Heart right ventricle (tissue), 16 donors: ENCODE measurements at regions not wholly inside any gene's neighbourhood (a gene's known extent, or its start where the extent isn't known, plus 50 kb on each side); places are given as distances from the start of the nearest gene placed in this dataset.

Experiments used
- ATAC-seq, 8 donors: fragments of 200-7000 bp; cut with Tn5 transposase; one replicate each; pipeline ENCODE4 v1.9.1; 2020; ENCODE audit warnings: mild to moderate bottlenecking in 8 of 8, moderate library complexity in 8 of 8, moderate number of reproducible peaks in 1 of 8
- DNase-seq, 2 donors: peaks; one replicate each; pipeline ENCODE4 v3.0.0-alpha.2; 2020
- H3K27ac ChIP-seq, 10 donors: fragments of 200-600 bp; sonication (generic) in 2 of 10; one replicate each; pipeline versions ENCODE4 v1.5.0 to v1.8.0; 2020 to 2022; ENCODE audit warnings: mild to moderate bottlenecking in 3 of 10
- H3K27me3 ChIP-seq, 7 donors: fragments of 200-600 bp; one replicate each; pipeline ENCODE4 v1.8.0; 2021 to 2022; ENCODE audit warnings: mild to moderate bottlenecking in 2 of 7
- H3K36me3 ChIP-seq, 9 donors: fragments of 200-600 bp; sonication (generic) in 1 of 9; one replicate each; pipeline versions ENCODE4 v1.5.0 to v1.8.0; 2020 to 2022; ENCODE audit warnings: mild to moderate bottlenecking in 2 of 9
- H3K4me1 ChIP-seq, 9 donors: fragments of 200-600 bp; sonication (generic) in 1 of 9; one replicate each; pipeline versions ENCODE4 v1.5.0 to v1.8.0; 2020 to 2022; ENCODE audit warnings: mild to moderate bottlenecking in 4 of 9
- H3K4me3 ChIP-seq, 10 donors: fragments of 200-600 bp; sonication (generic) in 2 of 10; one replicate each; pipeline versions ENCODE4 v1.5.0 to v1.8.0; 2020 to 2022; ENCODE audit warnings: mild to moderate bottlenecking in 7 of 10, moderate library complexity in 2 of 10
- H3K9me3 ChIP-seq, 11 donors: fragments of 200-600 bp in 10 of 11; sonication (generic) in 2 of 11; one replicate each; pipeline versions ENCODE4 v1.5.0 to v1.8.0; 2013 to 2022; ENCODE audit warnings: mild to moderate bottlenecking in 2 of 11, control low read depth in 1 of 11, moderate library complexity in 1 of 11
- CTCF ChIP-seq, 9 donors: fragments of 200-600 bp; sonication (generic) in 2 of 9; IDR thresholded peaks; one replicate each; pipeline versions ENCODE4 v1.5.0 to v1.8.0; 2021 to 2022; ENCODE audit warnings: antibody characterized with exemption in 9 of 9, mild to moderate bottlenecking in 5 of 9, moderate library complexity in 1 of 9
- WGBS, 2 donors: extraction: QIAGEN DNeasy Blood & Tissue Kit; methylation state at CpG; one replicate each; pipeline ENCODE4 v1.1.7; 2013; ENCODE audit warnings: inconsistent platforms in 1 of 2; 5-methylcytosine and 5-hydroxymethylcytosine counted together
- intact Hi-C, 10 donors: fragments of 100-400 bp; cut with DNase I; formaldehyde crosslinking; loops; one replicate each; pipeline versions ENCODE4 v1.11.1 to v1.14.2; 2022
- donor health status: Arrhythmogenic right ventricular cardiomyopathy.
- donor health status: ischemic (EF 13 %, LVEDD 7.1; RV severe dilation, severe dysfunction).
- donor health status: healthy with polysubstance abuse.
- donor health status: DM: no; HTN: yes; CAD: no.
- donor health status: DM: no; HTN: no; CAD: no.
- donor health status: ischemic (EF 25% LVEDD 6.9; RV normal size, moderate dysfunction).
- donor health status: ischemic (EF 25% LVEDD 5.7; RV mildly dilated, moderate dysfunction).
- donor health status: healthy.
- donor health status: DM: yes; HTN: yes; CAD: no.
- donor health status: Ischemic cardiomyopathy.
- donor health status: ischemic (EF 35%, LVEDD 5.7; RV mildly dilated, moderate dysfunction).
- donor health status: nonischemic (EF 11% LVEDD 7.7; RV severe dilation, severe dysfunction).
- donor health status: DM: yes; HTN: yes; CAD: no.
- donor health status: PGD.
- donor health status: ischemic (EF 29% LVEDD 5.4; RV normal size, mild dysfunction).
- donor health status: nonischemic (EF 23%, LVEDD 6.1; RV moderate dilation, normal function).

GRCh38 chr12:38152816-38153736 lies 163.5 kb upstream of the ALG10B start:
- Histone ChIP-seq H3K27ac (no peak overlapping the region), H3K4me1 (no peaks in the 10 kb centered on the region), H3K4me3 (no peak overlapping the region), H3K36me3 (no peaks in the 10 kb centered on the region), H3K9me3 (peaks cover 0 to 65% (median 0%) of the 10 kb centered on the region in 11 donors), H3K27me3 (peaks cover 0 to 3% (median 0%) of the 10 kb centered on the region in 7 donors)
- 82% methylated on average over 53 of the region's 53 CpGs for WGBS, 2 donors
- intact Hi-C loops: no loop called here
- ATAC-seq (no peak), DNase-seq (no peak)
- no peak for TF ChIP-seq CTCF (IDR thresholded peaks at IDR 0.05)

DNA sequence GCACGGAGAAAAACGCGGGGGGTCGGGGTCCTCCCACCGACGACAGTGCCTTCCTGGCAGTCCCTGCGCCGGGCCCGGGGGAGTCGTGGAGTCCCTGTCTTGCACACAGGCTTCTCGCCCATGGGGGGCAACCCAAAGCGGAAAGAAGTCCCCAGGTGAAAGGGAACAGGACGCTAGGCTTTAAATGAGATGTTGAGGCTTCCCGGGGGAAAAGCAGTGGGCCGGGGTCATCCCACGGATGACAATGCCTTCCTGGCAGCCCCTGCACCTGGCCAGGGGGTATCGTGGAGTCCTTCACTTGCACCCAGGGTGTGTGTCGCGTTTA lies 162.9 kb upstream of the ALG10B start:
- TF ChIP-seq CTCF (IDR thresholded peaks at IDR 0.05): no peak
- H3K36me3 ChIP-seq: no peaks in the 10 kb centered on the region
- no peak overlapping the region for H3K4me3 ChIP-seq
- no peaks in the 10 kb centered on the region for H3K4me1 ChIP-seq
- ATAC-seq (no peak), DNase-seq (no peak)
- intact Hi-C loops: no loop called here
- peaks cover 0 to 60% (median 0%) of the 10 kb centered on the region in 11 donors for H3K9me3 ChIP-seq
- peaks cover 0 to 3% (median 0%) of the 10 kb centered on the region in 7 donors for H3K27me3 ChIP-seq
- WGBS, 2 donors: 85% methylated on average over 19 of the region's 19 CpGs
- no peak overlapping the region for H3K27ac ChIP-seq

DNA sequence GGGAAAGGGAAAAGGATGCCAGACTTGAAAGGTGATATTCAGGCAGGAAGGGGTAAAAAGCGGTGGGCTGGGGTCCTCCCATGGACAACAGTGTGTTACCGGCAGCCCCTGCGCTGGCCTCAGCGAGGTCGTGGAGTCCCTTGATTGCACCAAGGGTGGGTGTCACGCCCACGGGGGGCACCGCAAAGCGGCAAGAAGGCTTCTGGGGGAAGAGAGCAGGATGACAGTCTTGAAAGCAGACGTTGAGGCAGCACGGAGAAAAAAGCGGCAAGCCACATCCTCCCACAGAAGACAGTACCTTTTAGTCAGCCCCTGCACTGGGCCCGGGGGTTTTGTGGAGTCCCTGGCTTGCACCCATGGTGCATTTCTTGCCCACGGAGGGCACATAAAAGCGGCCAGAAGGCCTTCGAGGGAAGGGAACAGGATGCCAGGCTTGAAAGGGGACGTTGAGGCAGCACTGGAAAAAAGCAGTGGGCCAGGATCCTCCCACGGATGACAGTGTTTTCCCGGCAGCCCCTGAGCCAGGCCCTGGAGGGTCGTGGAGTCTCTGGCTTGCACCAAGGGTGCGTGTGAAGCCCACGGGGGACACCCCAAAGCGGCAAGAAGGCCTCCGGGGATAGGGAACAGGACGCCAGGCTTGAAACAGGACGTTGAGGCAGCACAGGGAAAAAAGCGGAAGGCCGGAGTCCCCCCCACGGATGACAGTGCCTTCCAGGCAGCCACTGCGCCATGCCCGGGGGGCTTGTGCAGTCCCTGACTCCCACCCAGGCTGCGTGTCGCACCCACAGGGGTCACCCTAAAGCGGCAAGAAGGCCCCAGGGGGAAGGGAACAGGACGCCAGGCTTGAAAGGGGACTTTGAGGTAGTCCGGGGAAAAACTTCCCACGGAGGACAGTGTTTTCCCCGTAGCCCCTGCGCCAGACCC lies 162.2 kb upstream of the ALG10B start:
- Histone ChIP-seq H3K4me1 (no peaks in the 10 kb centered on the region), H3K36me3 (no peaks in the 10 kb centered on the region), H3K27me3 (peaks cover 0 to 3% (median 0%) of the 10 kb centered on the region in 7 donors), H3K4me3 (no peak overlapping the region), H3K9me3 (peaks cover 0 to 57% (median 0%) of the 10 kb centered on the region in 11 donors), H3K27ac (no peak overlapping the region)
- intact Hi-C loops: no loop called here
- ATAC-seq (no peak), DNase-seq (no peak)
- 83 to 86% methylated on average over 39 of the region's 39 CpGs for WGBS, 2 donors
- no peak for TF ChIP-seq CTCF (IDR thresholded peaks at IDR 0.05)

DNA sequence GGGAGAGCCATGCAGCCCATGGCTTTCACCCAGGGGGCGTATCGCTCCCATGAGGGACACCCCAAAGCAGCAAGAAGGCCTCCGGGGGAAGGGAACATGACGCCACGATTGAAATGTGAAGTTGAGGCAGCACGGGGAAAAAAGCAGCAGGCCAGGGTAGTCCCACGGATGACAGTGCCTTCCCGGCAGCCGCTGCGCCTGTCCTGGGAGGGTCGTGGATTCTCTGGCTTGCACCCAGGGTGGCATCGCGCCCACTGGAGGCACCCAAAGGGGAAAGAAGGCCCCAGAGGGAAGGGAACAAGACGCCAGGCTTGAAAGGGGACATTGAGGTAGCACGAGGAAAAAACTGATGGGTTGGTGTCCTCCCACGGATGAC lies 161.6 kb upstream of the ALG10B start:
- Histone ChIP-seq H3K36me3 (no peaks in the 10 kb centered on the region), H3K4me1 (no peaks in the 10 kb centered on the region), H3K27ac (no peak overlapping the region), H3K27me3 (peaks cover 0 to 3% (median 0%) of the 10 kb centered on the region in 7 donors), H3K4me3 (no peak overlapping the region), H3K9me3 (peaks cover 0 to 57% (median 0%) of the 10 kb centered on the region in 11 donors)
- ATAC-seq (no peak), DNase-seq (no peak)
- 83 to 86% methylated on average over 16 of the region's 16 CpGs for WGBS, 2 donors
- intact Hi-C loops: no loop called here
- TF ChIP-seq CTCF (IDR thresholded peaks at IDR 0.05): no peak
